ENCODE measurements at regions not wholly inside any gene's neighbourhood (a gene's known extent, or its start where the extent isn't known, plus 50 kb on each side); places are given as distances from the start of the nearest gene placed in this dataset.

DNA sequence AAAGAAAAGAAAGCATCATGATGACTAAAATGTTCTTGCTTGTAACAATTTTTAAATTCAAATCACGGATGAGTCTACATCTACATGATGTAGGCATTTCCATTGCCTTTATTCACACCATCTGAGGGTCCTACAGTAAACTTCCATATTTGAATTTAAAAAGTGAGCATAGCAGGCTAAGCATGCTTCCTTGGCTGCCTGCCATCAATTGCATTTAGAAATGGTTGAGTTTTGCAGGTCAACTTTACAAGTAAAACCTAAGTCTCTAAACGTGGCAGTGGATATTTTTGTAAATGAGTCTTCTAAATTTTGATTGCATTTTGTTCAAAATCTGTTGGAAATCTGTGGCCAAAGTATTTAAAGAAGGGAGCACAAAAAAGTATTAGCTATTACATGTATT is 136.5 kb upstream of the PTCH1 start:
- no peak for DNase-seq

DNA sequence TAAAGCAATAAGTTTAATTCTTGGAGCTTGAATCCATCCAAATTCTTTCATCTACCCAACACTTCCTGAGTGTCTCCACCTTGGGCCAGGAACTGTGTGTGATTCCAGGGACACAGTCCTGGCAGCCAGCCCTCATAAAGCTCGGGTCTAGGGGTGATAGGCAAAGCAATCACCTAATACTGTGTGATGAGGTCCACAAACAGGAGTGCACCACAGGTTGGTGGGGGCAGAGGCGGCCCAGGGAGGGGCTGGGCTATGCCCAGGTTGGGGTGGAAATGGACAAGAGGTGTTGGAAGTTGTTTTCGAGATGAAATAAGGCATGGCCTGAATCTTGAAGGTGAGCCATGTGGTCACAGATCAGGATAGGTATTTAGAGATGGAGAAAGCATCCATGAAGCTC is 133.9 kb upstream of the PTCH1 start:
- DNase-seq: no peak

GRCh38 chr9:95649801-95650213 is 133.0 kb upstream of the PTCH1 start:
- DNase-seq: no peak

DNA sequence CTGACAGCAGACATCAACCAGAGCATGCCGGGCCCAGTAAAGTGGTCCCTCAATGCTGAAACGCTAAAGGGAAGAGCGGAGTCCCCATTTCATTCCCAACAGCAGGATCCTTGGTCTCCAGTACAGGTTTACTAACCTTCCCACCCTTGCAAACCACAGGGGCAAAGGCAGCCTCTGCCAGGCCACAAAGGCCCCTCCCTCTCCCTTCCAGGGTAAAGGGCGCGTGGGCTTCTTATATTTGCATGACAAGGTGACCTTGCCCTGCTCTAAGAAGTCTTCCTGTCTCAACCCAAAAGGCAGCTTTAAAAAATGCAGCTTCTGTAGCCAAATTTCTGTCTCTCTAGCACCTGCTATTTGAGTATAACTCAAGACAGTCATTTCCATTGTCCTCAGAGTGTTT is 131.5 kb upstream of the PTCH1 start:
- no peak for DNase-seq

DNA sequence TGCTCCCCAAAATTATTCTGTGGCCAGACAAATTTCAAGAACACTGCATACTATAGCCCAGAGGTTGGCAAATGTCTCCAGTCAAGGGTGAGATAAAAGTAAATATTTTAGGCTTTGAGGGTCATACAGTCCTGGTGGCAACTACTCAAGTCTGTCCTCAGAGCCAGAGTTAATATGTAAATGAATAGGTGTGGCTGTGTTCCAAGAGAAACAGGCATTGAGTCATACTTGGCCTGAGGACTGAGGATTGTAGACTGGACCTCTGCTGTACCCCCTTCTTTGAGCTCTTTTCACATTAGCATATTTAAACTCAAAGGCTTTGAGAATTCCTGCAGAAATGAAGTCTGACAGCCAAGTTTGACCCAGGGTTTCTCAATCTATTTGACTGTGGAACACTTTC is 129.2 kb upstream of the PTCH1 start:
- no peak for DNase-seq

DNA sequence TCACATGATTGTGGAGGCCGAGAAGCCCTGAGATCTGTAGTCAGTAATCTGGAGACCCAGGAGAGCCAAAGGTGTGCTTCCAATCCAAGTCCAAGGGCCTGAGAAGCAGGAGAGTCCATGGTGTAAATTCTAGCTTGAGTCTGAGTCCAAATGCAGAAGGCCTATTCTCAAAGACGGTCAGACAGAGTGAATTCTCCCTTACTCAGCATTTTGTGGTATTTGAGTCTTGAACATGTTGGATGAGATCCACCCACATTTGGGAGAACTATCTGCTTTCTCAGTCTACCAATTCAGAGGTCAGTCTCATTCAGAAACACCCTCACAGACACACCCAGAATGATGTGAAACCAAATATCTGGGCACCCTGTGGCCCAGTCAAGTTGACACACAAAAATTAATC is 128.8 kb upstream of the PTCH1 start:
- no peak for DNase-seq

- no peak for DNase-seq
Measured at GRCh38 chr9:95644377-95644776, 127.6 kb upstream of the PTCH1 start.

GRCh38 chr9:95643619-95644018 is 126.8 kb upstream of the PTCH1 start:
- DNase-seq: no peak

DNA sequence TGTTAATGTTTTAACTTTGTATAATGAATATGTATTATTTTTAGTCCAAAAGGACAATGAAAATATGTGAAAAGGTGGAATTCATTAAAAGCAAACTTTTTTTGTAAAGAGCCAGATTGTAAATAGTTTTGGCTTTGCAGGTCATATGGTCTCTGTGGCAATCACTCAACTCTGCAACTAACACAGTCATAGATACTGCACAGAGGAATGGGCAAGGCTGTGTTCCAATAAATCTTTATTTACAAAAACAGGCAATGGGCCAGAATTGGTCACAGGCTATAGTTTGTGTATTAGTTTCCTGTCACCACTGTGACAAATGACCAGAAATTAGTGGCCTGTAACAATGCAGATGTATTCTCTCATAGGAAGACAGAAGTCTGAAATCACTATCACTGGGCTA is 125.4 kb upstream of the PTCH1 start:
- no peak for DNase-seq

DNA sequence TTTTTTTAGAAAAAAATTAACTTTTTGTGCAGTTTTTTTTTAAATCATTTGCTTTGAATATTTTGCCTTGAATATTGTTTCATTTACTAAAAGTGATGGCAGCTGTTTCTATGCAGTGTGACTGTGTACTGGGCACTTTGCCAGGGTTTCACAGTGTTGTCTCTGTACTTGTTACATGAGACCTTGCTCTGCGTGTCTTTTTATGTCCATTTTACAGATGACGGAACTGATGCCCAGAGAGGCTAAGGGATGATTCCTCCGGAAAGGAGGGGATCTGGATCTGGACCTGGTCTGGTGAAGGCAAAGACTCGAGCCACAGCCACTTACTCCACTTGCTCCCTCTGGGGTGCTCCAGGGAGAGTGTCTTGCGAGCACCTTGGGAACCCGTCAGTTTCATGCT is 124.8 kb upstream of the PTCH1 start:
- DNase-seq: peak; percentile 60

DNA sequence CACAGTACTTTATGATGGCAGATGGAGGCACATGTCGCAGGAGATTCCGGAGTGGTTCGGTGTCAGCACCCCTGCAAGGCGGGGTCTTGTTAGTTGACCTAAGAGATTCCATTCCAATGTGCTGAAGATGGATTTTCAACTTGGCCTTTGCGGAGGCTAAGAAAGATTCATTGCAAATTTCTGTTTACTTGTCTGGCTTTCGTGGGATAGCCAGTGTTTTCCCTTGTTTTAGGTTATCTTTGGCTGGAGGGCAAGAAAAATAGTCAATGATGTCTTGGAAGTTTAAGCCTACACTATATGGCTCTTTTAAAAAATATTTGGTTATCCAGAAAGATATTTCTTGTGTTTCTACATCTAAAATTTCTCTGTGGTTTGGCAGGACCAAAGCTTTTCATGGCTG is 123.6 kb upstream of the PTCH1 start:
- no peak for DNase-seq

DNA sequence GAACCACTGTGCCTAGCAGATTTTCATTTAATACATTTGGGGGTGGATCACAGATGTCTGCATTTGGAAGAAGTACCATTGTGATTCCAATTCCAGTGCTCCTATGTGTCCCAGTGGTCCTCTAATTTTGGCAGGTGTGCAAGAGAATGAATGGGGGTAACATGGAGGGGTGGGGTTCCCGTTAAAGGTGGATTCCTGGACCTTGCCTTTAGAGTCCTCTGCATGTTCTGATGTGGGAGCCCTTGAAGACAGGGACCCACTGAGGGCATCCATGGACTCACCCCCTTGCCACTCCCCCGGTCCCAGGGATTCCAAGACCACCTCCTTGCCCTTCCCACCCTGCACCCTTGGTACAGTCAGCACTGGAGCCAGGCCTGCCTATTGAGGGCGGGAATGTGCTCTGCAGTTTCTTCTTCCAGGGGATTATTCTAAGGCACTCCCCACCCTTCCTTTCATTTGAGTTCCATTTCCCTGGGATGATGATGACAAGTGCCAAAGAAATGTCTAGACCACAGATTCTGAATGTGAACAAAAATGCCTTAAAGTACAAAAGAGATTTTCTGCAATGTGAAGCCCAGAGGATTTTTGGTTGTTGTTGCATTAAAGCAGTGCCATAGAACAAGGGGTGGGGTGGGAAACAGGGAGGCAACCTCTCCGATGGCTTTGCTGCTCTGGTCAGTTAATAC is 119.4 kb upstream of the PTCH1 start:
- DNase-seq: no peak

DNA sequence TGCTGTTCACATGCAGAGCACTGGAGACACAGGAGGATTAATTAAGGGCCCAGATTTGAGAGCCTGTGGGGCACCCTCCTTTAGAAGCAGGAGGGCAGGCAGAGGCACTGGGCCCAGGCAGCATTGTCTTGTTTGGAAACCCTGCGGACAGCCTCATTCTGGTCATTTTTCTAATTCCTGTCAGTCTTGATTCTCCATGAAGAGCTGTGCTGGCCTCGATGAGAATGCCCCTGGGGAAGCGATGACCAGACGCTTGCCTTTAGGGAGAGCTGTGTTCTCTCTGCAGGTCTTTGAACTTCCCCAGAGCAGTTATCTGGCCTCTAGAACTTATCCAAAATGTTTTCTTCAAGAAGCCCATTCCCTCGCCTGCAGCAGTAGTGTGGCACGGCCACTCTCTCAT is 117.8 kb upstream of the PTCH1 start:
- no peak for DNase-seq

DNA sequence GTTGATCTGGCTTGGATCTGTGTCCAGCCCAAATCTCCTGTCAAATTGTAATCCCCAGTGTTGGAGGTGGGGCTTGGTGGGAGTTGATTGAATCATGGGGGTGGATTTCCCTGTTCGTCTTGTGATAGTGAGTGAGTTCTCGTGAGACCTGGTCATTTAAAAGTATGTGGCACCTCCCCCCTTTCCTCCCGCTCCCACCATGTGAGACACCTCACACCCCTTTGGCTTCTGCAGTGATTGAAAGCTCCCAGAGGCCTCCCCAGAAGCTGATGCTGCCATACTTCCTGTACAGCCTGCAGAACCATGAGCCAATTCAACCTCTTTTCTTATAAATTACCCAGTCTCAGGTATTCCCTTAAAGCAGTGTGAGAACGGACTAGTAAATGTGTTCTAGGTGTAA is 117.3 kb upstream of the PTCH1 start:
- no peak for DNase-seq

DNA sequence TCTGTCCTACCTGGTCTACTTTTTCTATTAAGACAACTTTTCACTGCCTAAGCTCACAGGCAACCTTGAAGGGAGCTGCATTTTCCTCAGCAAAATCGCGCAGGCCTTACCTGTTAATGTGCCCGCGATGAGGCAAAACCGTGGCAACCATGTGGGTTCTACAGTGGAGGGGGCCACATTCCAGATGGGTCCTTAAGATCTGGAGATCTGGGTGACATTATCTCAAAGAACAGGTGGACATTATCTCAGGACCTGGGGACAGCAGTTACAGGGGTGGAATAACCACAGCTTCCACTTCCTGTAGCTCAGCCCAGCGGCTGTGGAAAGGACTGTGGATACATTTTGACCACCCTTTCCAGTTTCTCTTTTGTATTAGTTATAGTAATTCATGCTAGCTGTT is 112.8 kb upstream of the PTCH1 start:
- DNase-seq: no peak

GRCh38 chr9:95627802-95628201 is 111.0 kb upstream of the PTCH1 start:
- no peak for DNase-seq

- peak; percentile 64 for DNase-seq
Measured at GRCh38 chr9:95626885-95627558, 110.3 kb upstream of the PTCH1 start.

DNA sequence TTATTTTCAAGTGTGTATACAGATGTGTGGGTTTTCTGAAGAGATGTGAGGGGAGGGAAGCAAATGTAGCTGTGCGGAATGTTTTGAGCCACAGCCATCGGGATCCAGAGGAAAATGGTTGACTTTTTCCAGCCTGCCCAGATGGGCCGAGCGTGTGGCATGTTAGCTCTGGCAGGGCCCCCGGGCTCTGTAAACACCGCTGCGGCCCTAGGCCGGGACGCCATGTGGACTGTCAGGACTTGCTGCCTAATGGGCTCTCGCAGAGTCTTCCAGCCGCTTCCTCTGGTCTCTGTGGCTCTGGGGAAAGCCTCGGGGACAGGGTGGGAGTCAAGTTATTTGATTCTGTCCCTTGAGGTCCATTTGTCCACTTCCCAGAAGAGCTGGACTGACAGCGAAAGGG is 109.6 kb upstream of the PTCH1 start:
- no peak for DNase-seq

GRCh38 chr9:95623640-95624039 is 106.9 kb upstream of the PTCH1 start:
- no peak for DNase-seq

GRCh38 chr9:95620722-95621121 is 104.0 kb upstream of the PTCH1 start:
- no peak for DNase-seq

DNA sequence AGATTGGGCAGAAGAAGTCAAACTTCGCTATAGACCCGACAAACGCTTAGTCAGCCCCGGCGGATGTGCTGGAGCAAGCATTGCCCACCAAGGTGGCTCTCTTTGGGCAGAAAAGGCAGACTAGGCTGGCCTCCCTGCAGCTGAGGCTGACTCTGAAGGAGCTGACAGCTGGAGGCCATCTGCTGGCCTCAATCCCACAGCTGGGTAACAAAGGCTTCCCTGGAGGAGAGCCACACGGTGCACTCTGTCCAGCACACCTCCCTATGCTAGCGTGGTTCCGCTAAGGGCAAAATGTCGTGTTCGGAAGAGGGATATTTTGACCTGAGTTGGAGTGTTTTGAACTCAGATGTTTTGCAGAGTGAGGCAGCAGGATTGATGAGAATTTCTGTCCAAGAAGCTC is 103.5 kb upstream of the PTCH1 start:
- no peak for DNase-seq

DNA sequence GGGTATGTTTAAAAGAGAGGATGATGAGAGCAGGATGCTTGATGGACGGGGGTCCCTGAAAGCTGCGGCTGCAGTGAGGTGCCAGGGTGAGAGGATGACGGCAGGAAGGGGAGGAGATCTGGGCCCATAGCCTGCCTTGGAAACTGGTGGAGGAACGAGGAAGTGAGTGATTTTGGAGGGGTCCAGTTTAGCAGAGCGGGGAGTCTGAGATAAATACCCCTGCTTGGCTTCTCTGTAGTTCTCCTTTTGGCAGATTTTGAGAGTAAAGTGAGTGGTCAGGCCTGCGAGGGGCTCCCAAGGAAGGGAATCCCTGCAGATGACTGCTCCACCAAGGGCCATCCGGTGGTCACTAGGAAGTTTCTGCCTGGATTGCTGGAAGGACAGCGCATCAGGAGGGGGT is 98.5 kb upstream of the PTCH1 start:
- no peak for DNase-seq

DNA sequence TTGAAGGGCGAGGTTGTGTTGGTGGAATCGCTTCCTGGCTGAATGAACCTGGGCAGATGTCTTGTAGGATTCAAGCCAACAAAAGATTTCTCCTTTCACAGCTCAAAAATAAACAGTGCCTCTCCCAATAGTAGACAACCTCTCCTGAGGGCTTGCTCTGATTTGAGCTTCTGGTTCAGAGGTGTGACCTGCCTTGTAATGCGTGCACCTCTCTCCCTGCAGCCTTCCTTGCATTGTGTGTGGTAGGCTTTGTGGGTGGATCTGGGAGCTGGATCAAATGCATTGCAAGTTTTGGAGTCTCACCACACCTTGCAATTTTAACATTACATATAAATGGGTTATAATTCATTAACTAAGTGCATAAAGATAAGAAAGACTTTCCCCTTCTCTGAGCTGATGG is 96.9 kb upstream of the PTCH1 start:
- no peak for DNase-seq

- no peak for DNase-seq
Measured at GRCh38 chr9:95611354-95611753, 94.6 kb upstream of the PTCH1 start.
